HG02970 (cell line): ENCODE measurements at regions not wholly inside any gene's neighbourhood (a gene's known extent, or its start where the extent isn't known, plus 50 kb on each side); places are given as distances from the start of the nearest gene placed in this dataset.
"Not testable (repeated sequence)": the region's sequence is repeated elsewhere in the genome, so short reads cannot be mapped to it uniquely, and the experiment has no call there.

Experiments
- ATAC-seq: cut with Tn5 transposase; IDR thresholded peaks from one replicate; pipeline ENCODE4 v1.9.1; 2021; ENCODE audit warnings: mild to moderate bottlenecking, moderate library complexity, moderate number of reproducible peaks; ENCODE audit not compliant: unreplicated experiment, low FRiP score

GRCh38 chrX:42832764-42833549 is 55.0 kb upstream of the PPP1R2C start:
- no peak for ATAC-seq

- ATAC-seq: not testable (repeated sequence)
Measured at GRCh38 chrX:42833550-42833940, 55.6 kb upstream of the PPP1R2C start.

DNA sequence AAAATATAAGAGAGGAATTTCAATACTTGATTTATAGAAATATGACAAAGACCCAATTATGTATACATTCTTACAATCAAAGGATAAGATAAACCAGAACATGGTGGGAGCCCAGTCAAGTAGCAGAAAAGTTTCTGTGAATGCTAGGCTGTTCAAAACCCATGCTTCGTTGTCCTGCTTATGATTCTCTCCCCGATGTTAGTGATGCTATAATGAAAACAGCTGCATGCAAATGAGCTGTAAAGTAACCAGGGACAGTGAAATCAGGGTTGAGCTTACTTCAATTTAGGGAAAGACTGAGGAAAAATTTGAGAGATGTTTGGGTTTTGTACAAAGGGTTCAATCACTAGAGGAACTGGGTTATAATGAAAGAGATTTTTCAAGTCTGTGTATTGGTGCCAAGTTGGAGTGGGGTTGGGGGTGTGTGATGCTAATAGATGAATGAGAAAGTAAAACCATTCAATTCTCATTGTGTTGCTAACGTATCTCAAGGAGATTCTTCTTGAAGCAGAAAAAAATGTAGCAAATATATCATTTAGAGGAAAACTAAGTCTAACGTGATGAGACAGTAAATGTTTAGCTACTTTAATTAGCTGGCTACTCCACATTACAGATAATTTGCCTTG is 59.3 kb upstream of the PPP1R2C start:
- ATAC-seq: no peak

DNA sequence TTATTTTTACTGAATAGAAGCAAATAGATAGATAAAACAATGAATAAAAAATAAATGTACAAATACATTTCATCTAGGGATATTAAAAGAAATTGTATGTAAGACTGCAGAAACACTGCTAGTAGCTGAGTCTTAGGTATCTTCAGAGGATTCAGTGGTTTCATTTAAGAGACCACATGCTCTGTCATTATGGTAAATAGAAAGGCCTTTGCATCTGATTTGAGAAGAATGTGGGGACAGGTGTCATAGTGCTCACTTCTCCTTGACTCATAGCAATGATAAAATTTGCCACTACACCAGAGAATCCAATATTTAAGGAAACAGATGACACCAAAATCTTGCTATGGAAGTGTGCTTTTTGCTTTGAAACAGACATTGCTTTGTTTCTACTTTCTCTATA is 59.8 kb upstream of the PPP1R2C start:
- peak; percentile 60 for ATAC-seq

GRCh38 chrX:42839632-42840031 is 61.7 kb upstream of the PPP1R2C start:
- ATAC-seq: no peak

DNA sequence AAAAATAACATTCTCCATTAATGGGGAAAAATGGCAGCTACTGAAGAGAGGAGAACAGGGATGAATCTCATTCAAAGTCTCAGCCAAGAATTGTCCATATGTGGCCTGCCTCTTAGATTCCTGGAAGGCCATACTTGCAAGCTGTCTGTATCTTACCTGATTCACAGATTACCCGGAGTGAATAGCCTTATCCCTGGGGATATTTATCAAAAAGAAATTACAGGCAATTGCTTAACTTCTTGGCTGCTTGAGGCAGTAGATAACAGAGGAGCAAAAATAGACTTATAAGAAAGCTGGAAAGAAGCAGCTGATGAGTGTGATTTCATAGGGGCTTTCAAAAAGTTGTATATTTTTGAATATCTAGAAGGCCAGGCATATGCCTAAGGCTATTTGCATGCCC is 68.8 kb upstream of the PPP1R2C start:
- ATAC-seq: no peak

DNA sequence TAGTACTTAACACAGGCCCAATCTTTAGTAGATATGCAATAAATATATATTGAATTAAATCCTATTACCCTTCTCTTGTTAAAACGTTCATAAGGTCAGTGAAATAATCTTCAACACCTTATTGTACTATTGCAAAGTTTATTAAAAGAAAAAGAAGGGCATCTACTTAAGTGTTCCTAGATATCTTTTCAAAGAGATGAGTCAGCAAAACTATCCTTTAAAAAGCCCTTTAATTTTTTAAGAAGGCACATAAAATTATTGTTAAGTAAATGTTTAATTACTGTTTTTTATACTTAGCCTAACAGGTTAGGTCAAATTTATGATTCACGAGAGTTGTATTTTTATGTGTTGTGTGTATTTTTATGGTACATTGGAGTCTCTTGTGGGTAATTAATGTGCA is 77.3 kb upstream of the PPP1R2C start:
- no peak for ATAC-seq

- ATAC-seq: no peak
Measured at GRCh38 chrX:42857766-42858165, 79.8 kb upstream of the PPP1R2C start.

- no peak for ATAC-seq
Measured at GRCh38 chrX:42869011-42869410, 91.0 kb upstream of the PPP1R2C start.

DNA sequence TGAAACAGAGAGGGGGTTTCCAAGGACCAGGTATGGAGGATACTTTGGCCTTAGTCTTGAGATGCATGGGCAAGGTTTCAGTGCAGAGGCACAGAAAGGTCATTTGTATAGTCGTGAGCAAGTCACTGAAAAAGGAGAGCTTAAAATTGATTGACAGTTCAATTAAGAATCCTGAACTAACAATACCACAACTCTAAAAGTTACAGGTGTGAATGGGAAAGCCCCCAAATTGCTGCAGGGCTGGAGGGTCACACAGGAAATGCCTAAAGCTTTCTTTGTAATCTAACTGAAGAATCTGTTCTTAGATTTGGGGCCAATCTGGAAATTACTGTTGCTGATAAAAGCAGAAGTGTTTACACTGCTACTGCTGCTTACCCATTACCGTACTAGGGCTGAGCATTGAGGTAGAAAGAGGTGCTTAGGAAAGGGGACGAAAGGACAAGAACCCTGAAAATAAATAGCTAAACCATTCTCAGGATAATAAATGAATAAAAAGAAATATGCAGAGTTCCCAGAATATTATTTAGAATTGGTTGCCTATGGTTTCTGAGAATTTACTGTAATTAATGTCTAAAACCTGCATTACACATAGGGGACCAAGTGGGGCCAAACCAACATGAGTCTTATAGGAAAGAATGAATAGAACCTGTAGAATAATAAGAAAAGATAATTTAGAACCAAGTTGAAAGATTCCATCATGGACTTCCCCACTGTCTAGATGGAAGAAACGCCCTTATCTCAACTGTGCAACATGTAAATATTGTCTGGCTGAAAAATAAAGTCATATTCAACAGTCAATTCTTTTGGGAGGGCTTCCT is 91.9 kb upstream of the PPP1R2C start:
- ATAC-seq: peak; percentile 90

- ATAC-seq: no peak
Measured at GRCh38 chrX:42886519-42886918, 108.6 kb upstream of the PPP1R2C start.

DNA sequence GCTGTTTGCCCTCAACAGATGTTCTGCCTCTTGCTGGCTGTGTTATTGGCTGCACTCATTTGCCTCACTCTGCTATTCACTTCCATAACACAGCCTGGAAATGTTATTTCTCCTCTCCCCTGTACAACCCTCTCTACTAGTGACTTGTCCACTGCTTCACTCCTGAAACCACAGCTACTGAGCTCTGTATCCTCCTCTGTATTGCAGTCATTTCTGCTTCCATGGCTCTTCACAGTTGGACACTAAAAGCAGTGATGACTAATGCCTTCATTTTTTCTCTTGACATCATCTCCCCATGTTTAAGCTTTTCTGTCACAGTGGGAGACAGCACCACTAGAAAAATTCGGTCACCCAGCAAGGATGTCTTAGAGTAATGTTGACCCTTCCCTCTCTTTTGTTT is 123.0 kb upstream of the PPP1R2C start:
- ATAC-seq: no peak

DNA sequence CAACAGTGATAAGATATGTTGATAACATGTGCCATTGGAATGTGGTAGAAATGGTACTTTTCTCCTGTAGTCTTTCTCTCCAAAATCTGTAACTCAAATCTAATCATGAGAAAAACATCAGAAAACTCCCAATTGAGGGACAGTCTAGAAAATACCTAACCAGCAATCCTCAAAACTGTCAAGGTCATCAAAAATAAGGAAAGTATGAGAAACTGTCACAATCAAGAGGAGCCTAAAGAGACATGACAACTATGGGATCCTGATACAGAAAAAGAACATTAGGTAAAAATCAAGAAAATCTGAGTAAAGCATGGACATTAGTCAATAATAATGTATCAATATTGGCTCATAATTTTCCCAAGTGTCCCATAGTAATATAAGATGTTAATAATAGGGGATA is 124.5 kb upstream of the PPP1R2C start:
- ATAC-seq: no peak

GRCh38 chrX:42920752-42921151 is 142.8 kb upstream of the PPP1R2C start:
- no peak for ATAC-seq

DNA sequence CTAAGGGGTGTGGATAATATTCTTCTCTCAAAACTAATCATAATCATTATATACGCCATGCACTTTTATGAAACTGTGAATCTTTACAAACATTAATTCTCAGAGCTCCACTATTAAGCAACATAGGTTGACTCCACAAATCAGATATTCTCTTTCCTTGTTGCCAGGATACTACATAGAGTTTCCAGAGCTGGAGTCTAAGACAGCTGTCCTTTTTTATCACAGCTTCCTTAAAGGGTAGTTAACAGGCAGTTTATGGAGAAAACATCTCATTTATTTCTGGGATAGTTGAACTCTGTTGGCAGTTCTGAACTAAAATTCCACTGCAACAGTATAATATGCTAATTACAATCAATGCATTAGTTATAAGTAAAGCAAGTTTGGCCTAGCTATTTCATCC is 152.1 kb upstream of the PPP1R2C start:
- ATAC-seq: no peak

- no peak for ATAC-seq
Measured at GRCh38 chrX:42930951-42931350, 153.0 kb upstream of the PPP1R2C start.

- no peak for ATAC-seq
Measured at GRCh38 chrX:42933187-42933586, 155.2 kb upstream of the PPP1R2C start.

DNA sequence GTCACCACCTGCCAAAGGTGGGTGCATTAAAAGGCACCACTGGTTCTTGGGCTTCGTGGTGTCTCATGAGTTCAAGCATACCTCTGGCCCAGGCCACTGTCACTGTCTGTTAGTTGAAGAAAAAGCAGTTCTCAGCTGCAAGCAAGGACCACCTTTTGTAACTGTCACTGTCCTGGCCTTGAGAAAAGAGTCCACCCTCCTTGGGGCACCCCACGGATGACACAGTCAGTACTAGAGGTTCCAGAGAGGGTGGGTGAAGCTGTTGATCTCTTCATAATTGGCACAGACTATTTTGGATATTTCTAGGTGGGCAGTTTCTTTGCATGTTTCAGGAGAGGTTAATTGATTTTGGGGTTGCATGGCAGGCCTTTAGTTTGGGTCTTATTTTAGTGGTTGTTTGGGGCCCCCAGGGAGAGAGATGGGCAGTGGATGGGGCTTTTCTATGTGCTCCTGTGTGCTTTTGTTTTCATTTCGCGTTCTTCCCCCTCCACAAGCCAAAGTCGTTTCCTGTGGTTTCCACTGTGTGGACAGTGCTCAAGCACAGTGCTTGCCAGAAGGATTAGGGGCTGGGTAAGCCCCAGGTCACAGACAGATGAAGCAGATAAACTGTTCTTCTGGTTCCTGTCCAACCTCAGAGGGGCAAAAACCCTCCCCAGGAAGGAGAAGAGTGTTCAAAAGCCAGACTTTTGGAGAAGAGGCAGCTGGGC is 156.2 kb upstream of the PPP1R2C start:
- ATAC-seq: peak; percentile 87

GRCh38 chrX:42941671-42942070 is 163.7 kb upstream of the PPP1R2C start:
- no peak for ATAC-seq

GRCh38 chrX:42943051-42943974 is 165.3 kb upstream of the PPP1R2C start:
- ATAC-seq: peak; percentile 83
